HG03135 (cell line): ENCODE measurements at regions not wholly inside any gene's neighbourhood (a gene's known extent, or its start where the extent isn't known, plus 50 kb on each side); places are given as distances from the start of the nearest gene placed in this dataset.

Source experiments
- ATAC-seq: cut with Tn5 transposase; IDR thresholded peaks from one replicate; pipeline ENCODE4 v1.9.1; 2021; ENCODE audit warnings: mild to moderate bottlenecking, moderate library complexity; ENCODE audit not compliant: unreplicated experiment

- no peak for ATAC-seq
Measured at GRCh38 chr1:218573925-218574324, 228.8 kb downstream of the TGFB2 start.

- ATAC-seq, result no peak
Measured at GRCh38 chr1:218575079-218575478, 229.9 kb downstream of the TGFB2 start.

GRCh38 chr1:218575856-218576255 is 230.7 kb downstream of the TGFB2 start:
- ATAC-seq, result no peak

- ATAC-seq, result no peak
Measured at GRCh38 chr1:218582646-218583045, 237.5 kb downstream of the TGFB2 start.

GRCh38 chr1:218584418-218585155 is 239.5 kb downstream of the TGFB2 start:
- ATAC-seq, result no peak

GRCh38 chr1:218585511-218586184 is 240.5 kb downstream of the TGFB2 start:
- no peak for ATAC-seq

GRCh38 chr1:218587900-218588299 is 242.8 kb downstream of the TGFB2 start:
- no peak for ATAC-seq

GRCh38 chr1:218588540-218589172 is 243.5 kb downstream of the TGFB2 start:
- no peak for ATAC-seq

GRCh38 chr1:218589487-218589886 is 244.4 kb downstream of the TGFB2 start:
- ATAC-seq, result no peak

- ATAC-seq, result no peak
Measured at GRCh38 chr1:218591966-218592365, 246.8 kb downstream of the TGFB2 start.

- no peak for ATAC-seq
Measured at GRCh38 chr1:218592688-218593087, 247.6 kb downstream of the TGFB2 start.

GRCh38 chr1:218600968-218601367 is 255.8 kb downstream of the TGFB2 start:
- no peak for ATAC-seq

- no peak for ATAC-seq
Measured at GRCh38 chr1:218604217-218604616, 259.1 kb downstream of the TGFB2 start.

- no peak for ATAC-seq
Measured at GRCh38 chr1:218611916-218612585, 266.9 kb downstream of the TGFB2 start.

- ATAC-seq, result no peak
Measured at GRCh38 chr1:218613105-218613504, 268.0 kb downstream of the TGFB2 start.

- no peak for ATAC-seq
Measured at GRCh38 chr1:218614031-218614430, 268.9 kb downstream of the TGFB2 start.

GRCh38 chr1:218616681-218617080 is 271.5 kb downstream of the TGFB2 start:
- ATAC-seq, result no peak

- no peak for ATAC-seq
Measured at GRCh38 chr1:218617986-218618385, 272.9 kb downstream of the TGFB2 start.

GRCh38 chr1:218620956-218621355 is 275.8 kb downstream of the TGFB2 start:
- ATAC-seq, result no peak

GRCh38 chr1:218624052-218624451 is 278.9 kb downstream of the TGFB2 start:
- no peak for ATAC-seq

- ATAC-seq, result no peak
Measured at GRCh38 chr1:218625393-218625792, 280.3 kb downstream of the TGFB2 start.
